GM12875 (cell line): ENCODE measurements at regions not wholly inside any gene's neighbourhood (a gene's known extent, or its start where the extent isn't known, plus 50 kb on each side); places are given as distances from the start of the nearest gene placed in this dataset.
A peak's percentile ranks its signal among the peaks of the same experiment; 100 is the strongest.

Experiments used
- H3K4me3 ChIP-seq: one replicate; pipeline ENCODE4 v1.5.1; 2011; ENCODE audit warnings: low read depth, low read length, control low read depth
- TF ChIP-seq, protein P1 (sequence below): IDR thresholded peaks from 2 replicates; pipeline ENCODE4 v1.5.1; 2011; ENCODE audit warnings: low read depth, mild to moderate bottlenecking, control low read depth, inconsistent platforms, low read length, moderate library complexity, borderline replicate concordance; ENCODE audit not compliant: insufficient read depth

GRCh38 chr6:113458368-113459010, 398.7 kb upstream of the MARCKS start:
- no peak overlapping the region for H3K4me3 ChIP-seq
- TF ChIP-seq, protein P1, sequence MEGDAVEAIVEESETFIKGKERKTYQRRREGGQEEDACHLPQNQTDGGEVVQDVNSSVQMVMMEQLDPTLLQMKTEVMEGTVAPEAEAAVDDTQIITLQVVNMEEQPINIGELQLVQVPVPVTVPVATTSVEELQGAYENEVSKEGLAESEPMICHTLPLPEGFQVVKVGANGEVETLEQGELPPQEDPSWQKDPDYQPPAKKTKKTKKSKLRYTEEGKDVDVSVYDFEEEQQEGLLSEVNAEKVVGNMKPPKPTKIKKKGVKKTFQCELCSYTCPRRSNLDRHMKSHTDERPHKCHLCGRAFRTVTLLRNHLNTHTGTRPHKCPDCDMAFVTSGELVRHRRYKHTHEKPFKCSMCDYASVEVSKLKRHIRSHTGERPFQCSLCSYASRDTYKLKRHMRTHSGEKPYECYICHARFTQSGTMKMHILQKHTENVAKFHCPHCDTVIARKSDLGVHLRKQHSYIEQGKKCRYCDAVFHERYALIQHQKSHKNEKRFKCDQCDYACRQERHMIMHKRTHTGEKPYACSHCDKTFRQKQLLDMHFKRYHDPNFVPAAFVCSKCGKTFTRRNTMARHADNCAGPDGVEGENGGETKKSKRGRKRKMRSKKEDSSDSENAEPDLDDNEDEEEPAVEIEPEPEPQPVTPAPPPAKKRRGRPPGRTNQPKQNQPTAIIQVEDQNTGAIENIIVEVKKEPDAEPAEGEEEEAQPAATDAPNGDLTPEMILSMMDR, result no peak

DNA sequence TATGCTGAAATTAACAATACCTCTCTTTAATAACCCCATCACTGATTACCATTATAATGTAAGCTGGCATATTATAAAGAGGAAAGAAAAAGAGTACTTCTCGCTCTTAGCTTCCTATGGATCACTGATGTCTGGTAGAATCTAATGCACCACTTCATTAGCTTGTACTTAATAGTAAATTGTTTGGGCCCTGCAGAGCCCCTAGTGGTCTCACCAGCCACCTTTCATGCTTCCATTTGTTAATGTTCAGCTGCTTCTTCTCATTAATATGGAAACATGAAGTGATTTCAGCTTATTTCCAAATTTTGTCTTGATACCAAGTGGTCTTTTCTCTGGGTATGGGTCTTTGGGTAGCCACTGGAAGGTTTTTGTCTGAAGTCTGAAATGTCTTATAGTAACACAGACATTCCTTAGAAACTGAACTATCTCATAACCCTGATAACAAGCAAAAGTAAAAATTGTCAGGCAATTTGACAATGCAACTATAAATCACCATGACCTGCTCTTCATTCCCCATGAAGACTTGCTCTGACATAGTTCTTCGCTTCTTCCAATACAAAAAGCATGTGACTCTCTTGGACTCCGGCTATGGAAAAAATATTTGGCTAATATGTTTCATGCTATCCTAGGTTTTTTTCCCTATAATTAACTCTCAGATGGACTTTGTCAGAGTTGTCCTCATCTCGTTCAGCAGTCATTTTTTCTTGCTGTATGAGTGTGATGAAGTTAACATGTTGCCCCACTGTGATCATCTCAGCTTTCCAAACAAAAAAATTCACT, 395.8 kb upstream of the MARCKS start:
- TF ChIP-seq, protein P1, result peak; percentile 13; the same call in 1 of the 2 replicates
- no peak overlapping the region for H3K4me3 ChIP-seq

DNA sequence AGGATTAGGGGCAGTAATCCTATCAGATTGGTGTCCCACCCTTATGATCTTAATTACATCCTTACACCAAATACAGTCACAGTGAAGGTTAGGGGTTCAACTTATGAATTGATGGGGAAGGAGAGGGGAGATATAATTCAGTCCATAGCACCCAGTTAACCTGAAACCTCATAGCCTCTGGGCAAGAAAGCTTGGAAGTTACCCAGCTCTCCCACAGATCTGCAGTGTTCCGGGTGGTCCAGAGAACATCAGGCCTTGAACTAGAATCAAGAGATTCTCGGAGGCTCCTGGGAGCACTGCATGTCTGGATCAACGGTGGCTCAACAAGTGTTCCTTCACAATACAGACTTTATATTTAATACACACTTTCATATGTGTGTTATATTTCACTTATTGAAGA, 392.6 kb upstream of the MARCKS start:
- H3K4me3 ChIP-seq, result no peak overlapping the region
- TF ChIP-seq, protein P1, result no peak

DNA sequence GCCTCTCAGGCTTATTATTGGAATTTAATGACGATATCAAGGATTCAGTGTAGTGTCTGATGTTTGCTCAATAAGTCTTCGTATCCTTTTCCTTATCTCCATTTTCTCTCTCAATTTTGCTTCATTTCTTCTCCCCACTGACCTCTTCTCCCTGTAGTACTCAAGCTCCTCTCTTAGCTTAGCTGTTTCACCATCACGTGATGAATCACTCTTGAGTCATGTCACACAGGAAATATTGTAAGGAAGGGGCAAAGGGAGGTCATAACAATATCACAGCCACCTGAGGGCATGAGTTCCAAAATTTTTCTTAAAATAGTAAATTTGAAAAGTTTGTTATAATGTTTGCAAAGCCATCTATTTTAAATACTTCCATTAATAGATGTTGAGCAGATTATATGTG, 392.2 kb upstream of the MARCKS start:
- H3K4me3 ChIP-seq, result no peak overlapping the region
- TF ChIP-seq, protein P1, result no peak

- H3K4me3 ChIP-seq, result no peak overlapping the region
- TF ChIP-seq, protein P1, result no peak
Measured at GRCh38 chr6:113466526-113466925, 390.6 kb upstream of the MARCKS start.

DNA sequence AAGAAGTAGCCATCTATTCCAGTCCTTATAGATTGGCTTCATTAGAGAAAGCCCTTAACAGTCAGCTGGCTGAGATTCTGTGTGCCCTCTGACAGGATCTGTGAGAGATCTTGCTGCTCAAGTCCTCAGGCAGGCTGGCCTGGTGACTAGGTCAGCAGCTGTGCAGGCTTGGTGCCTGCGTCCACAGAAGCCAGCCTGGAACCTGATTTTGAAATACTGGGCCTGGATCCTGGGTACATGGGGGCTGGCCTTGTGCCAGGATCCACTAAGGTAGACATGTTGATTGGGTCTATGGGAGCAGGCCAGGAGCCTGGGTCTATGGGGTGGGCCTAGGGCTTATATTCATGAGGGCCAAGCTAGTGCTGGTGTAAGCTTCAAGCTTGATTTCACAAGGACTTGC, 381.8 kb upstream of the MARCKS start:
- H3K4me3 ChIP-seq, result no peak overlapping the region
- TF ChIP-seq, protein P1, result no peak
